Keratinocyte (primary cell): ENCODE measurements at regions not wholly inside any gene's neighbourhood (a gene's known extent, or its start where the extent isn't known, plus 50 kb on each side); places are given as distances from the start of the nearest gene placed in this dataset.

Experiments used
- CTCF ChIP-seq, 3 experiments: IDR thresholded peaks in 1 of 3; conservative IDR thresholded peaks in 1 of 3; optimal IDR thresholded peaks in 1 of 3; 2 replicates in 2 of 3; 3 replicates in 1 of 3; pipeline versions ENCODE3 to v1.5.1; 2011; ENCODE audit warnings: low read length in 3 of 3, mild to moderate bottlenecking in 3 of 3, moderate library complexity in 2 of 3, control low read depth in 1 of 3, inconsistent platforms in 1 of 3; ENCODE audit not compliant: insufficient read depth in 2 of 3; ENCODE audit errors: extremely low read depth in 1 of 3
- EZH2 ChIP-seq: IDR thresholded peaks from one replicate; pipeline ENCODE4 v1.6.1; 2012; ENCODE audit warnings: inconsistent platforms, mild to moderate bottlenecking, low read length, moderate library complexity

- TF ChIP-seq EZH2: no peak
- TF ChIP-seq CTCF (optimal IDR thresholded peaks at IDR 0.05 in 1 of 3, IDR thresholded peaks at IDR 0.05 in 1 of 3, conservative IDR thresholded peaks at IDR 0.05 in 1 of 3; ENCODE audit: extremely low read depth in 1 of 3, insufficient read depth in 2 of 3, low read length in 3 of 3): no peak
Measured at GRCh38 chrX:15072880-15073279, 197.0 kb downstream of the ASB9 start.
